ENCODE measurements at regions not wholly inside any gene's neighbourhood (a gene's known extent, or its start where the extent isn't known, plus 50 kb on each side); places are given as distances from the start of the nearest gene placed in this dataset.

DNA sequence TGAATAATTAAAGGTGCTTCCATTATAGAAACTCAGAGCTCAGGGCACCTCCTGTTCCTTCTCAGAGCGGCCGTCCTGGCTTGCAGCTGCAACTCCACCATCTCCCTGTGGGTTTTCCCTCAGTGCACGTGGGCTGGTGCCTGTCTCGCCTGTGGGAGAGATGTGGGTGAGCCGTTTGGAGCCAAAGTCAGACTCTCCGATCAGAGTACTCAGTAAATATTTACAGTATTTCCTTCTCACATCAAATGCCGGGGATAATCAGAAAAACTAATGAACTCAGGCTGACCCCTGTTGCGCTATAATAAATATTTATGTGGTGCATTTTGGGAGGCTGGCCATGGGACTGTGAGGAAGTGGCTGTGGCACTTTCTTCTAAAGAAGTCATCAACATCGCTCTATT is 155.8 kb upstream of the HABP2 start:
- ATAC-seq = no peak
- POLR2A ChIA-PET = no interaction called here
- no peaks in the 10 kb centered on the region for H3K4me1 Mint-ChIP-seq
- H3K4me3 Mint-ChIP-seq = no peak overlapping the region
- no peaks in the 10 kb centered on the region for H3K9me3 Mint-ChIP-seq
- H3K27me3 Mint-ChIP-seq = no peaks in the 10 kb centered on the region
- no peak overlapping the region for H3K27ac Mint-ChIP-seq
- no peaks in the 10 kb centered on the region for H3K36me3 Mint-ChIP-seq
- no peak for DNase-seq

DNA sequence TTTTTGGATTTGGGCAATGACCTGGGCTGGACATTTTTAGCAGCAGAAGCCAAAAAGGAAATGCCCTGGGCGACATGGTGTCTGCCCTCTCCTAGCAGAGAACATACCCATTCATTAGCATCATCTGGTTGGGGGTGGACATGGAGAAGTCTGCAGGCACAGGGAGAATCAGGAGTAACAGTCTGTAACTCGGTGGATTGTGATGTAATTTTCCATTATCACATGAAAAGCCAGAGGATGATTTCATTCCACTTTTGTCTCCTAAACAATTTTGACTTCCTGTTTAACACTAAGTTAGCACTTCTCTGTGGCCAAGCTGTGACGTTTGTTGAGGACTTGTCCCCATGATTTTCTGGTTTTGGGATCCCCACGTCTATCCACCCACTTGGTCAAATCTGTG is 153.8 kb upstream of the HABP2 start:
- H3K4me3 Mint-ChIP-seq = no peak overlapping the region
- H3K27ac Mint-ChIP-seq = no peak overlapping the region
- H3K27me3 Mint-ChIP-seq = no peaks in the 10 kb centered on the region
- no peaks in the 10 kb centered on the region for H3K9me3 Mint-ChIP-seq
- no peak for DNase-seq
- no peaks in the 10 kb centered on the region for H3K36me3 Mint-ChIP-seq
- no peak for ATAC-seq
- POLR2A ChIA-PET = no interaction called here
- no peaks in the 10 kb centered on the region for H3K4me1 Mint-ChIP-seq

DNA sequence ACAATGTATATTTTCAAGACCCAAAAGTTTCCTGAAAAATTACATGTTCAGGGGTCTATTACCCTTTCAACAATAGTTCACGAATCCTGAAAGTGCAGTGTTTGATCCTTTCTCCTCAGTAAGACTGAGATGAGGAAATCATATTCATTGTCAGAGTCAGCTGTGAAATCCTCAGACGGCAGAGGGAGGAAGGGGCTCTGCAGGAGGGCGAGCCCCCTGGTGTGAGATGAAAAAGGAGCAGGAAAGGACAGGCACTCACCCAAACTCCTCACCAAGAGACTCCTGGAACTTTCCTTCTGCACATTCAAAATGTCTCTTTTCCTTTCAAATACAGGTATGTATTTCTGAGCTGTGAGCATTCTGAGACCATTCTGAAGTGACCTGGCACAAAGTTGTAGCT is 150.3 kb upstream of the HABP2 start:
- Mint-ChIP-seq H3K27me3 (peaks cover 0 to 3% (median 0%) of the 10 kb centered on the region in 5 donors), H3K27ac (no peak overlapping the region), H3K4me3 (no peak overlapping the region), H3K36me3 (no peaks in the 10 kb centered on the region), H3K4me1 (no peaks in the 10 kb centered on the region), H3K9me3 (no peaks in the 10 kb centered on the region)
- no peak for DNase-seq
- no peak for ATAC-seq
- POLR2A ChIA-PET = interaction anchor here (0.6 kb wide), 1 partner anchor 674 kb away, joined by 3 read pairs; no protein-coding TSS in a partner anchor

DNA sequence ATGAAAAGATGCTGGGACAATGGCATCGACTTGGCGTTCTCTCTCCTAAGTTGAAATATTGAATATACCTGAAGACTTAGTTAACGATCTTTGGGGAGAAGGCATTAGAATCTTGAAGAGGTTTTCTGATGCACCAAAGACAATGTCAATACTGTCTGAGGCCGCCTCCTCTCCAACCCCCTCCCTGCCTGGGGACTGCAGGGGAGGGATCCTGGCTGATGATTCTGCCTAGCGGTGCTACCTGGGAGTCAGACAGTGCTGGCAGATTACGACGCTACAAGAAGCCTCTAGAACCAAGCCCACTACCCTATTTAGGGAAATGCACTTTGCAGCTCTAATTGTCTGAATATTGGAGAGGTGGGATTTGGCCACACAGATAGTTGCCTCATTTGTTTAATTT is 145.6 kb upstream of the HABP2 start:
- H3K4me3 Mint-ChIP-seq = no peak overlapping the region
- POLR2A ChIA-PET = no interaction called here
- no peaks in the 10 kb centered on the region for H3K9me3 Mint-ChIP-seq
- ATAC-seq (no peak), DNase-seq (no peak)
- H3K27me3 Mint-ChIP-seq = peaks cover 0 to 11% (median 0%) of the 10 kb centered on the region in 5 donors
- H3K4me1 Mint-ChIP-seq = no peaks in the 10 kb centered on the region
- no peaks in the 10 kb centered on the region for H3K36me3 Mint-ChIP-seq
- no peak overlapping the region for H3K27ac Mint-ChIP-seq

GRCh38 chr10:113409175-113409574 is 143.7 kb upstream of the HABP2 start:
- Mint-ChIP-seq H3K27me3 (peaks cover 0 to 11% (median 0%) of the 10 kb centered on the region in 5 donors), H3K27ac (no peak overlapping the region), H3K4me1 (no peaks in the 10 kb centered on the region), H3K36me3 (no peaks in the 10 kb centered on the region), H3K9me3 (peaks cover 0 to 4% (median 0%) of the 10 kb centered on the region in 9 donors), H3K4me3 (no peak overlapping the region)
- ATAC-seq (no peak), DNase-seq (no peak)
- POLR2A ChIA-PET = no interaction called here

- POLR2A ChIA-PET = no interaction called here
- Mint-ChIP-seq H3K27me3 (peaks cover 0 to 22% (median 2%) of the 10 kb centered on the region in 5 donors), H3K9me3 (peaks cover 0 to 4% (median 0%) of the 10 kb centered on the region in 9 donors), H3K4me3 (no peak overlapping the region), H3K36me3 (peaks cover 0 to 4% (median 0%) of the 10 kb centered on the region in 3 donors), H3K4me1 (no peaks in the 10 kb centered on the region), H3K27ac (no peak overlapping the region)
- no peak for DNase-seq
- no peak for ATAC-seq
Observed at GRCh38 chr10:113410618-113411017, 142.2 kb upstream of the HABP2 start.

GRCh38 chr10:113411456-113411855 is 141.4 kb upstream of the HABP2 start:
- POLR2A ChIA-PET = no interaction called here
- Mint-ChIP-seq H3K27ac (no peak overlapping the region), H3K4me1 (no peaks in the 10 kb centered on the region), H3K36me3 (peaks cover 0 to 4% (median 0%) of the 10 kb centered on the region in 3 donors), H3K27me3 (peaks cover 0 to 24% (median 5%) of the 10 kb centered on the region in 5 donors), H3K4me3 (no peak overlapping the region), H3K9me3 (peaks cover 0 to 4% (median 0%) of the 10 kb centered on the region in 9 donors)
- DNase-seq (no peak), ATAC-seq (no peak)

- Mint-ChIP-seq H3K4me1 (no peaks in the 10 kb centered on the region), H3K4me3 (no peak overlapping the region), H3K27me3 (peaks cover 0 to 31% (median 10%) of the 10 kb centered on the region in 5 donors), H3K9me3 (peaks cover 0 to 4% (median 0%) of the 10 kb centered on the region in 9 donors), H3K27ac (no peak overlapping the region), H3K36me3 (peaks cover 0 to 4% (median 0%) of the 10 kb centered on the region in 3 donors)
- POLR2A ChIA-PET = no interaction called here
- DNase-seq = no peak
- no peak for ATAC-seq
Observed at GRCh38 chr10:113412161-113412560, 140.7 kb upstream of the HABP2 start.

GRCh38 chr10:113414543-113414942 is 138.3 kb upstream of the HABP2 start:
- peaks cover 0 to 14% (median 0%) of the 10 kb centered on the region in 3 donors for H3K36me3 Mint-ChIP-seq
- peaks cover 0 to 13% (median 4%) of the 10 kb centered on the region in 9 donors for H3K9me3 Mint-ChIP-seq
- H3K27ac Mint-ChIP-seq = peak overlapping the region in 1 of 10 donors; percentile 18
- H3K4me3 Mint-ChIP-seq = no peak overlapping the region
- no peak for ATAC-seq
- POLR2A ChIA-PET = no interaction called here
- no peaks in the 10 kb centered on the region for H3K4me1 Mint-ChIP-seq
- peaks cover 4 to 44% (median 12%) of the 10 kb centered on the region in 5 donors for H3K27me3 Mint-ChIP-seq
- no peak for DNase-seq

DNA sequence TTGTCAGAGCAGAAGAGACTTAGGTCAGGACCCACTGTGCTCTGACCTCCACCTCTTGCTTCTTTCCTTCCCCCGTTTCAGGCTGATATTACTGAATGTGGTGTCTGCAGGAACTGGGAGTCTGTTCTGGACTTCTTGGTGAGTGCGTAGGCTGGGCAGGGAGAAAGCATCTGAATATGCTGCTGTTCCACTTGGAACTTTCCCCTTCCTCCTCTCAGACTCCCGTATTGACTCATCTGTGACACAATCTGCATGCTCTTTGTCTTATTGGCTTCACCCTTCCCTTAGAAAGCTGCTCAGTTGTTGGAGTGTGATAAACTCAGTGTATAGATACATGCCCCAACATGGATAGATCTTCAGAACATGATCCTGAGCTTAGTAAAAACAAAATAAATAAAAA is 137.6 kb upstream of the HABP2 start:
- ATAC-seq = no peak
- H3K4me3 Mint-ChIP-seq = no peak overlapping the region
- H3K27ac Mint-ChIP-seq = no peak overlapping the region
- no peaks in the 10 kb centered on the region for H3K4me1 Mint-ChIP-seq
- H3K9me3 Mint-ChIP-seq = peaks cover under 1 to 20% (median 7%) of the 10 kb centered on the region in 9 donors
- POLR2A ChIA-PET = no interaction called here
- peaks cover 0 to 20% (median 0%) of the 10 kb centered on the region in 3 donors for H3K36me3 Mint-ChIP-seq
- peaks cover 4 to 44% (median 12%) of the 10 kb centered on the region in 5 donors for H3K27me3 Mint-ChIP-seq
- no peak for DNase-seq

GRCh38 chr10:113420057-113420732 is 132.7 kb upstream of the HABP2 start:
- POLR2A ChIA-PET = no interaction called here
- no peak for ATAC-seq

DNA sequence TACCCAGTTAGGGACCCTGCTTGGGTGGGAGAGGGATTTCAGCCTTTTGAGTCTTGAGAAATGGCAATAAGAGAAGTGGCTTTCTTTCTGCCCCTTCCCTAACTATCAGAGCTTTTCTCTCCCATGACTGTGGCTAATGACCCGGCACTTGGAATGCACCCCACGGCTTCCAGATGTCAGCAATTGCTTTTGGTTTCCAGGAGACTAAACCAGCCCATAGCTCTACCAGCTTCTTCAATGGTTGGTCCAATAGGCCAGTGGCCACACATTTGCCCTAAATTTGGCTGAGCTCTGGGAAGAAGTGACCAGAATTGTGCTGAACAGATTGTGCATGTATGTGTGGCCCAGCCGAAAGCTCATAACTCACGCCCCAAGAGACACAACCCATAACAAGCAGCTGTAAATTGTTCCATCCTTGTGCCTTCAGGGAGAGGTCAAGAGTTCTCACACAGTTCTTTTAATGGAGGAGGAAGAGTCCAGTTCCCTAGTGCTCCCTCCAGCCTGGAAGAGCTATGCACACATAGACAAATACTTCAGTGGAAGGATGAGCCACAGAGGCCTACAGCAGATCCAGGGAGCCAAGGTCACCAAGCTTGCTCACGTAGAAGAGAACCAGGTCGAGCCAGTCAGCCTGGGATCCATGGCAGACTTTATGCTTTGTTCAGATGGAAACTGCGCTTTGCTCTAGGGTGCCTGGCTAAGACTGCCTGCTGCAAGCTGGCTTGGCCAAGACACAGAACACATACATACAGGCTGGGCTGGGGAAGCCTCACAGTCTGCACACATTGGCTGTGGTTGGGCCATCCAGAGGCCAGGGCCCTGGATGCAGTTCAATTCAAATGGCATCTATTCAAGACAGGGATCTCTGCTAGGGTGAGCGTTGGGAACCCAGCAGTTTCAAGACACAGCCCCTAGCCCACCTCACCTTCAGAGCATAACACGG is 131.8 kb upstream of the HABP2 start:
- DNase-seq = no peak
- POLR2A ChIA-PET = no interaction called here
- Mint-ChIP-seq H3K27me3 (peaks cover 6 to 31% (median 10%) of the 10 kb centered on the region in 5 donors), H3K9me3 (peaks cover 3 to 27% (median 10%) of the 10 kb centered on the region in 9 donors), H3K4me1 (no peaks in the 10 kb centered on the region), H3K36me3 (peaks cover 0 to 18% (median 0%) of the 10 kb centered on the region in 3 donors), H3K27ac (no peak overlapping the region), H3K4me3 (no peak overlapping the region)
- ATAC-seq = no peak

More at GRCh38 chr10:113420057-113420732, 132.7 kb upstream of the HABP2 start:
- Mint-ChIP-seq H3K27ac (no peak overlapping the region), H3K27me3 (peaks cover 4 to 39% (median 14%) of the 10 kb centered on the region in 5 donors), H3K4me1 (no peaks in the 10 kb centered on the region), H3K9me3 (peaks cover 3 to 27% (median 10%) of the 10 kb centered on the region in 9 donors), H3K4me3 (no peak overlapping the region), H3K36me3 (peaks cover 0 to 20% (median 0%) of the 10 kb centered on the region in 3 donors)
- no peak for DNase-seq

DNA sequence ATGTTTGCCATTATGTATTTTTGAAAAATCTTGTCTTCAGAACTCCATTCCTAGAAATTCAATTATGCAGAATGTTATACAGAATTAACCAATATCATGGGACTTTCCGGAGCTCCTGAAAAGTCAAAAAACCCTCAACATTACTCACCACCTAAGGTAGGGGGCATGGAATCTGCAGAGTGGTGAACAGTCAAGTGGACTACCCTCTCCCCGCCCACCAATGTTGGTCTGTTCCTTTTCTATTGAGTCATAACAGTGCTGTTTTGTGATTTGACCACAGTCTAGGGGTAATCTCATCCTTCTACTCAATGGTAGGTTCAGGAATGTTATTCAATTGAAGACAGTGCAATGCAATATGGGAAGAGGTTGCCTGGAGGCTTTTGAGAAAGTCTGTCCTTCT is 130.5 kb upstream of the HABP2 start:
- Mint-ChIP-seq H3K4me3 (no peak overlapping the region), H3K4me1 (no peaks in the 10 kb centered on the region), H3K9me3 (peaks cover 3 to 27% (median 9%) of the 10 kb centered on the region in 9 donors), H3K27ac (no peak overlapping the region), H3K36me3 (peaks cover 0 to 18% (median 0%) of the 10 kb centered on the region in 3 donors), H3K27me3 (peaks cover 4 to 20% (median 8%) of the 10 kb centered on the region in 5 donors)
- ATAC-seq (no peak), DNase-seq (no peak)
- POLR2A ChIA-PET = no interaction called here

All from naive thymus-derived CD8-positive, alpha-beta T cell (primary cell).